ENCODE measurements at regions not wholly inside any gene's neighbourhood (a gene's known extent, or its start where the extent isn't known, plus 50 kb on each side); places are given as distances from the start of the nearest gene placed in this dataset.

DNA sequence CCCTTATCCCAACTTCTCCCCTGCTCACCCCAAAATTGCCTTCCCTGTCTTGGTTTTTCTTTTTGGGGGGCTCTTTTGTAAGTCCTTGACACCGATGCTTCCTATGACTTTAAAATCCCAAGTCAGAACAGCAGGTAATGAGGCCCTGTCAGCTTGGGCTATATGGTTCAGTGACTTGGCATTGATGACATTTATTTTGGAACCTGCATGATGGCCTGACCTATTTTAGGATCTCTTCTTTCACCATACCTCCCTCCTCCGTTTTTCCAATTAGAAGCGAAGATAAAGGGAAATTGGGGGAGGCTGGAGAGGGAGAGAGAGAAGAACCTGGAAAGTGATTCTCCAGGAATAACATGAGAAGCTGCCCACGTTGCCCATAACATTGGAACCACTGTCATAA is 424.9 kb upstream of the AUTS2 start:
- in situ Hi-C loops (cut with MboI), result no loop called here
- TF ChIP-seq EZH2phosphoT487 (IDR thresholded peaks at IDR 0.05; ENCODE audit: insufficient read depth, low read depth) (no peak), EZH2 (IDR thresholded peaks at IDR 0.05; ENCODE audit: insufficient read depth, poor library complexity, severe bottlenecking) (no peak)
- H3K9me2 ChIP-seq (ENCODE audit: insufficient read depth), result no peaks in the 10 kb centered on the region
- no peaks in the 10 kb centered on the region for H3K36me3 ChIP-seq (ENCODE audit: low read depth)
- H3K27ac ChIP-seq, result no peak overlapping the region
- DNase-seq, result no peak
- H3K4me3 ChIP-seq, result no peak overlapping the region
- H2AFZ ChIP-seq, result no peak overlapping the region
- H3K79me2 ChIP-seq (ENCODE audit: insufficient read depth), result no peaks in the 10 kb centered on the region
- H3K9ac ChIP-seq, result no peak overlapping the region
- H3K9me3 ChIP-seq (ENCODE audit: low read depth), result no peaks in the 10 kb centered on the region
- H4K20me1 ChIP-seq (ENCODE audit: insufficient read depth), result no peaks in the 10 kb centered on the region
- no peaks in the 10 kb centered on the region for H3F3A ChIP-seq (ENCODE audit: insufficient read depth)
- no peaks in the 10 kb centered on the region for H3K27me3 ChIP-seq (replicated peaks; ENCODE audit: insufficient read depth)
- H3K4me2 ChIP-seq (ENCODE audit: unreplicated experiment), result no peak overlapping the region
- H3K4me1 ChIP-seq (ENCODE audit: insufficient read depth), result no peaks in the 10 kb centered on the region
- WGBS, 2 experiments (ENCODE audit: low coverage in 1 of 2, low lambda C conversion rate in 2 of 2, missing lambda C conversion rate in 2 of 2), result 22 to 30% methylated on average over 4 of the region's 4 CpGs

DNA sequence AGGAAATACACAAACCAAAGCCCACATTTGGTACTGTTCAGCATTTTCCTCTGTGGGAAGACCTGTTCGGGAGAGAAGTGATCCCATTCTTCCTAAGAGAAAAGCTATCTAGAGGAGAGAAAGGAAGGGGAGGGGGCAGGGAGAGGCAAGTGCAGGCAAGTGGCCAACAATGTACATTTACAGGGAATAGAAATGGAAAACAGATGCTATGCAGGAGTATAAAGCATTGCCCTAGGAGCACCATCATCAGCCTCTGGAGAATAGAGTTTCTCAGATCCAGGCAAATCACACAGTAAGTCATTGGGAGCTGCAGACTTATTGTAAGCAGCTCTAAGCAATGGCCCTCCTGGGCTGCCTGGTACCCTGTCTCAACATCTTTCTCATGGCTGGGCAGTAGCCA is 424.4 kb upstream of the AUTS2 start:
- Histone ChIP-seq H3K79me2 (ENCODE audit: insufficient read depth) (no peaks in the 10 kb centered on the region), H3K36me3 (ENCODE audit: low read depth) (no peaks in the 10 kb centered on the region), H3K9me3 (ENCODE audit: low read depth) (no peaks in the 10 kb centered on the region), H3K4me1 (ENCODE audit: insufficient read depth) (no peaks in the 10 kb centered on the region), H3K27ac (no peak overlapping the region), H2AFZ (no peak overlapping the region), H3K4me2 (ENCODE audit: unreplicated experiment) (no peak overlapping the region), H3K9ac (no peak overlapping the region), H3K4me3 (no peak overlapping the region), H3K27me3 (replicated peaks; ENCODE audit: insufficient read depth) (no peaks in the 10 kb centered on the region), H4K20me1 (ENCODE audit: insufficient read depth) (no peaks in the 10 kb centered on the region), H3F3A (ENCODE audit: insufficient read depth) (no peaks in the 10 kb centered on the region), H3K9me2 (ENCODE audit: insufficient read depth) (no peaks in the 10 kb centered on the region)
- no peak for DNase-seq
- 38 to 47% methylated on average over 1 of the region's 1 CpG for WGBS, 2 experiments (ENCODE audit: low coverage in 1 of 2, low lambda C conversion rate in 2 of 2, missing lambda C conversion rate in 2 of 2)
- TF ChIP-seq EZH2phosphoT487 (IDR thresholded peaks at IDR 0.05; ENCODE audit: insufficient read depth, low read depth), result no peak
- TF ChIP-seq EZH2 (IDR thresholded peaks at IDR 0.05; ENCODE audit: insufficient read depth, poor library complexity, severe bottlenecking), result no peak
- in situ Hi-C loops (cut with MboI), result no loop called here

DNA sequence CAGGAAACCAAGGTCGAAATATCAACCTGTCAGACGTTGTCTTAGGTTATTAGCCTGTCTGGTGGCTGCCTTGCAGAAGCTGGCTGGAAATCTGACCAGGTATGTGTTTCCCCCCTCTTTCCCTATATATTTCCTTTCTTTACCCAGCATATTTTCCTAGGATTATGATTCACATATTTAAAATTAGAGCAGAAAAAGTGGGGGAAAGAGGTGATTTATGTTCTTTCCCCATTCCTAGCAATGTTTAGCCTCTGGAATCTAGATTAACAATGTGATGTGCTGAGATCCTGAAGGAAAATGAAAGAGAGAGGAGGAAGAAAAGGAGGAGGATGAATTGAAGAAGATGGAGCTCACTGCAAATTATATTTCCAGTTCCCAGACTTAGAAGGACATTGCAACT is 421.4 kb upstream of the AUTS2 start:
- no peak overlapping the region for H3K4me2 ChIP-seq (ENCODE audit: unreplicated experiment)
- H3K4me1 ChIP-seq (ENCODE audit: insufficient read depth), result no peaks in the 10 kb centered on the region
- no peak overlapping the region for H2AFZ ChIP-seq
- no peaks in the 10 kb centered on the region for H3K36me3 ChIP-seq (ENCODE audit: low read depth)
- 15 to 18% methylated on average over 2 of the region's 2 CpGs for WGBS, 2 experiments (ENCODE audit: low coverage in 1 of 2, low lambda C conversion rate in 2 of 2, missing lambda C conversion rate in 2 of 2)
- no peak overlapping the region for H3K4me3 ChIP-seq
- no peaks in the 10 kb centered on the region for H3K9me3 ChIP-seq (ENCODE audit: low read depth)
- in situ Hi-C loops (cut with MboI), result no loop called here
- no peaks in the 10 kb centered on the region for H4K20me1 ChIP-seq (ENCODE audit: insufficient read depth)
- H3K27ac ChIP-seq, result no peak overlapping the region
- no peaks in the 10 kb centered on the region for H3K27me3 ChIP-seq (replicated peaks; ENCODE audit: insufficient read depth)
- H3F3A ChIP-seq (ENCODE audit: insufficient read depth), result no peaks in the 10 kb centered on the region
- TF ChIP-seq EZH2 (IDR thresholded peaks at IDR 0.05; ENCODE audit: insufficient read depth, poor library complexity, severe bottlenecking) (no peak), EZH2phosphoT487 (IDR thresholded peaks at IDR 0.05; ENCODE audit: insufficient read depth, low read depth) (no peak)
- DNase-seq, result no peak
- H3K79me2 ChIP-seq (ENCODE audit: insufficient read depth), result no peaks in the 10 kb centered on the region
- H3K9ac ChIP-seq, result no peak overlapping the region
- H3K9me2 ChIP-seq (ENCODE audit: insufficient read depth), result no peaks in the 10 kb centered on the region

DNA sequence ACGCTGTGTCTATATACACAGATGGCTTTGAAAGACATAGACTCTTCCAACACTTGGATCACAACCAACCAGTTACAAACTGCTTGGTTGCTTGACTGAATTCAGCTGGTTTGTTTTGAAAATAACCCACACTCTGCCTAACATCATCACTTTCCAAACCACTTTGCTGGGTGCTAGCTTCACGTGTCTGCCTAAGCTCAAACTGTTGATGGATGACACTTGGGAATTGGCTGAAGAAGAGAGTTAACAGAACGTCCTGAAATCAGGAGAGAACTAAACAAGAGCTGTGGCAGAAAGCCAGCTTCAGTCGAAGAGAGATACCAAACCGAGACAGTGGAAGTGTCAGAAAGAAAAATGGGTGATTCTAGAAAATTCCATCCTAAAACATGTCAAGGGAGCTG is 420.8 kb upstream of the AUTS2 start:
- TF ChIP-seq EZH2 (IDR thresholded peaks at IDR 0.05; ENCODE audit: insufficient read depth, poor library complexity, severe bottlenecking), result no peak
- no peak for TF ChIP-seq EZH2phosphoT487 (IDR thresholded peaks at IDR 0.05; ENCODE audit: insufficient read depth, low read depth)
- no peak for DNase-seq
- Histone ChIP-seq H3K9me2 (ENCODE audit: insufficient read depth) (no peaks in the 10 kb centered on the region), H4K20me1 (ENCODE audit: insufficient read depth) (no peaks in the 10 kb centered on the region), H3K27me3 (replicated peaks; ENCODE audit: insufficient read depth) (no peaks in the 10 kb centered on the region), H3K27ac (no peak overlapping the region), H3K9ac (no peak overlapping the region), H2AFZ (no peak overlapping the region), H3K4me2 (ENCODE audit: unreplicated experiment) (no peak overlapping the region), H3K9me3 (ENCODE audit: low read depth) (no peaks in the 10 kb centered on the region), H3K4me1 (ENCODE audit: insufficient read depth) (no peaks in the 10 kb centered on the region), H3K36me3 (ENCODE audit: low read depth) (no peaks in the 10 kb centered on the region), H3K79me2 (ENCODE audit: insufficient read depth) (no peaks in the 10 kb centered on the region), H3F3A (ENCODE audit: insufficient read depth) (no peaks in the 10 kb centered on the region), H3K4me3 (no peak overlapping the region)
- in situ Hi-C loops (cut with MboI), result no loop called here
- 6 to 7% methylated on average over 5 of the region's 5 CpGs for WGBS, 2 experiments (ENCODE audit: low coverage in 1 of 2, low lambda C conversion rate in 2 of 2, missing lambda C conversion rate in 2 of 2)

DNA sequence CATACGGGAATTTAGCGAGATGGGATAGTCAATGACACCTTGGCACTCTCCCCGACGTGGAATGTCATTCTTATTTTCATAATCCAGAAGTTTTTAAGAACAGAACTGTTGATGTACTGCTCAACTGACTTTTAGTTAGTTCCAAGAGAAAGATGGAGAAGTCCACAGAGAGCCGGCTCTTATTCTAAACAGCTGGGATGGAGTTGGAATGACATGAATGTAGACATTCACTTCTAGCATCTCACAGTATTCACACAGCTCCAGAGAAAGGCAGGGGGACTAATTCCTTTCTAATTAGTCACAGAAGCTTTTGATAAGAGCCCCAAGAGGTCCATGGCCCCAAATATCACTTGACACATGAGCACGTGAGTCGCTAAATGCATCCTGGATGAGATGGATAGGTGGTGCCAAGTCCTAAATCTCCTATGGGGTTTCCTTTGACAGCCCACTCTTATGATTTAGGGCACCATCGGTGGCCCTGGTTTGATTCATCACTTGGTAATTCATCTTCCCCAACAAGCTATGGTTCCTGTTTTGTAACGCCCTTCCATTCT is 420.3 kb upstream of the AUTS2 start:
- no peaks in the 10 kb centered on the region for H4K20me1 ChIP-seq (ENCODE audit: insufficient read depth)
- H3K79me2 ChIP-seq (ENCODE audit: insufficient read depth), result no peaks in the 10 kb centered on the region
- no peak overlapping the region for H3K9ac ChIP-seq
- H2AFZ ChIP-seq, result no peak overlapping the region
- TF ChIP-seq EZH2 (IDR thresholded peaks at IDR 0.05; ENCODE audit: insufficient read depth, poor library complexity, severe bottlenecking), result no peak
- no peak for TF ChIP-seq EZH2phosphoT487 (IDR thresholded peaks at IDR 0.05; ENCODE audit: insufficient read depth, low read depth)
- H3K4me1 ChIP-seq (ENCODE audit: insufficient read depth), result no peaks in the 10 kb centered on the region
- H3K36me3 ChIP-seq (ENCODE audit: low read depth), result no peaks in the 10 kb centered on the region
- 16% methylated on average over 9 of the region's 9 CpGs for WGBS, 2 experiments (ENCODE audit: low coverage in 1 of 2, low lambda C conversion rate in 2 of 2, missing lambda C conversion rate in 2 of 2)
- DNase-seq, result no peak
- no peaks in the 10 kb centered on the region for H3K9me2 ChIP-seq (ENCODE audit: insufficient read depth)
- H3K4me3 ChIP-seq, result no peak overlapping the region
- no peak overlapping the region for H3K27ac ChIP-seq
- H3K4me2 ChIP-seq (ENCODE audit: unreplicated experiment), result no peak overlapping the region
- H3K9me3 ChIP-seq (ENCODE audit: low read depth), result no peaks in the 10 kb centered on the region
- in situ Hi-C loops (cut with MboI), result no loop called here
- H3K27me3 ChIP-seq (replicated peaks; ENCODE audit: insufficient read depth), result no peaks in the 10 kb centered on the region
- no peaks in the 10 kb centered on the region for H3F3A ChIP-seq (ENCODE audit: insufficient read depth)

Data from GM23248 (cell line).